Fibroblast of lung (primary cell): ENCODE measurements at regions not wholly inside any gene's neighbourhood (a gene's known extent, or its start where the extent isn't known, plus 50 kb on each side); places are given as distances from the start of the nearest gene placed in this dataset.

Source experiments
- DNase-seq, 2 donors: peaks; one replicate each; pipeline versions ENCODE4 v3.0.0 to v3.0.0-alpha.2; 2010; ENCODE audit warnings: low read depth in 2 of 2
- H2AFZ ChIP-seq: 2 replicates; pipeline ENCODE4 v1.5.1; 2012; ENCODE audit warnings: low read length, control low read depth, inconsistent platforms
- H3K27ac ChIP-seq: 2 replicates; pipeline ENCODE4 v1.5.1; 2011; ENCODE audit warnings: low read length, control low read depth; ENCODE audit not compliant: insufficient read depth
- H3K27me3 ChIP-seq: 2 replicates; pipeline ENCODE4 v1.5.1; 2011; ENCODE audit warnings: mild to moderate bottlenecking, low read length; ENCODE audit not compliant: control insufficient read depth, insufficient read depth
- H3K36me3 ChIP-seq: 2 replicates; pipeline ENCODE4 v1.5.1; 2011; ENCODE audit warnings: low read length; ENCODE audit not compliant: control insufficient read depth, insufficient read depth
- H3K4me1 ChIP-seq: 2 replicates; pipeline ENCODE4 v1.5.1; 2011; ENCODE audit warnings: low read length; ENCODE audit not compliant: control insufficient read depth, insufficient read depth; ENCODE audit errors: extremely low read depth
- H3K4me2 ChIP-seq: 2 replicates; pipeline ENCODE4 v1.5.1; 2011; ENCODE audit warnings: low read length, control low read depth; ENCODE audit not compliant: insufficient read depth; ENCODE audit errors: extremely low read depth
- H3K4me3 ChIP-seq, 4 experiments: fragments of 200-600 bp in 1 of 4; sonication (generic) in 1 of 4; replicated peaks in 1 of 4; 2 replicates each; pipeline ENCODE4 v1.5.1; 2011 to 2016; ENCODE audit warnings: low read length in 4 of 4, low read depth in 3 of 4, mild to moderate bottlenecking in 3 of 4, control low read depth in 2 of 4, inconsistent platforms in 1 of 4, mixed read lengths in 1 of 4; ENCODE audit not compliant: insufficient read depth in 1 of 4; ENCODE audit errors: control extremely low read depth in 1 of 4
- H3K79me2 ChIP-seq: 2 replicates; pipeline ENCODE4 v1.5.1; 2012; ENCODE audit warnings: mild to moderate bottlenecking, low read length, inconsistent platforms; ENCODE audit not compliant: control insufficient read depth, insufficient read depth
- H3K9ac ChIP-seq: 2 replicates; pipeline ENCODE4 v1.5.1; 2011; ENCODE audit warnings: mild to moderate bottlenecking, low read length, control low read depth; ENCODE audit not compliant: insufficient read depth
- H3K9me3 ChIP-seq: 2 replicates; pipeline ENCODE4 v1.5.1; 2012; ENCODE audit warnings: low read depth, low read length; ENCODE audit not compliant: control insufficient read depth, insufficient read depth
- H4K20me1 ChIP-seq: 2 replicates; pipeline ENCODE4 v1.5.1; 2011; ENCODE audit warnings: low read length; ENCODE audit not compliant: control insufficient read depth, insufficient read depth; ENCODE audit errors: extremely low read depth
- CTCF ChIP-seq, 2 donors: IDR thresholded peaks in 1 of 2; conservative IDR thresholded peaks in 1 of 2; 1 replicate in 1 of 2; 2 replicates in 1 of 2; pipeline ENCODE4 v1.5.1; 2011 to 2012; ENCODE audit warnings: low read length in 2 of 2, control low read depth in 1 of 2, inconsistent platforms in 1 of 2, low read depth in 1 of 2, mild to moderate bottlenecking in 1 of 2
- EZH2 ChIP-seq: IDR thresholded peaks from 2 replicates; pipeline ENCODE4 v1.5.1; 2012; ENCODE audit warnings: low read length, control low read depth, mild to moderate bottlenecking; ENCODE audit errors: missing control alignments

GRCh38 chr6:56853541-56853940 lies 101.4 kb upstream of the BEND6 start:
- H3K27ac ChIP-seq: no peak overlapping the region
- no peaks in the 10 kb centered on the region for H3K27me3 ChIP-seq
- TF ChIP-seq CTCF (conservative IDR thresholded peaks at IDR 0.05 in 1 of 2, IDR thresholded peaks at IDR 0.05 in 1 of 2; ENCODE audit: low read depth in 1 of 2, low read length in 2 of 2): no peak
- TF ChIP-seq EZH2: no peak
- H3K36me3 ChIP-seq: no peaks in the 10 kb centered on the region
- no peak overlapping the region for H3K4me2 ChIP-seq
- peaks cover 36% of the 10 kb centered on the region for H3K79me2 ChIP-seq
- H3K9ac ChIP-seq: no peak overlapping the region
- H2AFZ ChIP-seq: no peak overlapping the region
- H4K20me1 ChIP-seq: no peaks in the 10 kb centered on the region
- H3K4me1 ChIP-seq: peaks cover 14% of the 10 kb centered on the region
- H3K9me3 ChIP-seq: no peaks in the 10 kb centered on the region
- H3K4me3 ChIP-seq: no peak overlapping the region
- no peak for DNase-seq

- TF ChIP-seq CTCF (conservative IDR thresholded peaks at IDR 0.05 in 1 of 2, IDR thresholded peaks at IDR 0.05 in 1 of 2; ENCODE audit: low read depth in 1 of 2, low read length in 2 of 2) (no peak), EZH2 (no peak)
- no peaks in the 10 kb centered on the region for H3K9me3 ChIP-seq
- H3K36me3 ChIP-seq: no peaks in the 10 kb centered on the region
- H4K20me1 ChIP-seq: no peaks in the 10 kb centered on the region
- no peak overlapping the region for H3K9ac ChIP-seq
- H3K27me3 ChIP-seq: no peaks in the 10 kb centered on the region
- H3K4me1 ChIP-seq: peaks cover 15% of the 10 kb centered on the region
- peak overlapping the region in 3 of 4 experiments; percentile 76 to 87 (median 76) for H3K4me3 ChIP-seq
- H3K27ac ChIP-seq: peak overlapping the region; percentile 89
- peak overlapping the region; percentile 79 for H3K4me2 ChIP-seq
- peak in 1 of 2 donors; percentile 56 for DNase-seq
- H2AFZ ChIP-seq: no peak overlapping the region
- peaks cover 46% of the 10 kb centered on the region for H3K79me2 ChIP-seq
Measured at GRCh38 chr6:56852260-56853010, 102.5 kb upstream of the BEND6 start.

GRCh38 chr6:56851541-56852259 lies 103.2 kb upstream of the BEND6 start:
- peak overlapping the region; percentile 79 for H3K4me2 ChIP-seq
- no peak overlapping the region for H2AFZ ChIP-seq
- DNase-seq: peak; percentile 90 to 91
- H3K4me1 ChIP-seq: peaks cover 16% of the 10 kb centered on the region
- H4K20me1 ChIP-seq: no peaks in the 10 kb centered on the region
- H3K27me3 ChIP-seq: no peaks in the 10 kb centered on the region
- H3K36me3 ChIP-seq: peaks cover under 1% of the 10 kb centered on the region
- peak; percentile 55 to 60 for TF ChIP-seq CTCF (conservative IDR thresholded peaks at IDR 0.05 in 1 of 2, IDR thresholded peaks at IDR 0.05 in 1 of 2; ENCODE audit: low read depth in 1 of 2, low read length in 2 of 2)
- TF ChIP-seq EZH2: no peak
- peaks cover 54% of the 10 kb centered on the region for H3K79me2 ChIP-seq
- H3K9ac ChIP-seq: peak overlapping the region; percentile 69
- no peaks in the 10 kb centered on the region for H3K9me3 ChIP-seq
- peak overlapping the region; percentile 76 to 87 (median 78) for H3K4me3 ChIP-seq
- peak overlapping the region; percentile 89 for H3K27ac ChIP-seq
